GM23338 (cell line): ENCODE measurements at regions not wholly inside any gene's neighbourhood (a gene's known extent, or its start where the extent isn't known, plus 50 kb on each side); places are given as distances from the start of the nearest gene placed in this dataset.

ENCODE experiments used
- EZH2 ChIP-seq: fragments of 200-600 bp; sonication (generic); IDR thresholded peaks from one replicate; pipeline ENCODE4 v1.8.0; 2017; ENCODE audit warnings: antibody characterized with exemption, mild to moderate bottlenecking, low read depth; ENCODE audit not compliant: unreplicated experiment
- EZH2phosphoT487 ChIP-seq: fragments of 200-600 bp; sonication (generic); IDR thresholded peaks from one replicate; pipeline ENCODE4 v1.8.1; 2018; ENCODE audit warnings: antibody characterized with exemption; ENCODE audit not compliant: unreplicated experiment
- POLR2AphosphoS5 ChIP-seq: IDR thresholded peaks from 2 replicates; pipeline ENCODE4 v1.6.1; 2016; ENCODE audit warnings: antibody characterized with exemption, low read depth
- TF ChIP-seq, protein P1 (sequence below), 2 experiments: fragments of 200-600 bp in 1 of 2; sonication (generic) in 1 of 2; conservative IDR thresholded peaks; 2 replicates each; pipeline versions ENCODE4 v1.5.1 to v1.6.1; 2016 to 2017; ENCODE audit warnings: antibody characterized with exemption in 2 of 2, low read depth in 2 of 2, mild to moderate bottlenecking in 2 of 2, moderate library complexity in 1 of 2

DNA sequence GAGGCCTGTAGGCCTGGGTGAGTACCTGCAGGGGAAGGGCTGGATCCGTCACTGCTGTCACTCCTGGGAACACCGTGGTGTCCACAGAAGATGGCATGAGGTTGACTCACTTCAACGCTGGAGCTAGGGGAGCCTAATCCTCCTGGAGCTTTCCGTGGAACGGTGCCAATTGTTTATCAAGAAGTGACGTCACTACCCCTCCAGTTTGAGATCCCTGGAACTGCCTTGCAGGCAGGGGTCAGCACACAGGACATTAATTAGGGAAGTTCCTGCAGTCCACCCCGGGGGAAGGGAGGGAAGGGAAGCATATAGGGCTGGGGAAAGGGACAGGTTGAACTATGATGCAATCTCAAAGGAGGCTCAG lies 408.6 kb downstream of the GALR1 start:
- TF ChIP-seq, protein P1, sequence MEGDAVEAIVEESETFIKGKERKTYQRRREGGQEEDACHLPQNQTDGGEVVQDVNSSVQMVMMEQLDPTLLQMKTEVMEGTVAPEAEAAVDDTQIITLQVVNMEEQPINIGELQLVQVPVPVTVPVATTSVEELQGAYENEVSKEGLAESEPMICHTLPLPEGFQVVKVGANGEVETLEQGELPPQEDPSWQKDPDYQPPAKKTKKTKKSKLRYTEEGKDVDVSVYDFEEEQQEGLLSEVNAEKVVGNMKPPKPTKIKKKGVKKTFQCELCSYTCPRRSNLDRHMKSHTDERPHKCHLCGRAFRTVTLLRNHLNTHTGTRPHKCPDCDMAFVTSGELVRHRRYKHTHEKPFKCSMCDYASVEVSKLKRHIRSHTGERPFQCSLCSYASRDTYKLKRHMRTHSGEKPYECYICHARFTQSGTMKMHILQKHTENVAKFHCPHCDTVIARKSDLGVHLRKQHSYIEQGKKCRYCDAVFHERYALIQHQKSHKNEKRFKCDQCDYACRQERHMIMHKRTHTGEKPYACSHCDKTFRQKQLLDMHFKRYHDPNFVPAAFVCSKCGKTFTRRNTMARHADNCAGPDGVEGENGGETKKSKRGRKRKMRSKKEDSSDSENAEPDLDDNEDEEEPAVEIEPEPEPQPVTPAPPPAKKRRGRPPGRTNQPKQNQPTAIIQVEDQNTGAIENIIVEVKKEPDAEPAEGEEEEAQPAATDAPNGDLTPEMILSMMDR (conservative IDR thresholded peaks at IDR 0.05; ENCODE audit: low read depth in 2 of 2) = no peak
- TF ChIP-seq EZH2phosphoT487 (no peak), EZH2 (no peak), POLR2AphosphoS5 (no peak)
